ENCODE measurements at regions not wholly inside any gene's neighbourhood (a gene's known extent, or its start where the extent isn't known, plus 50 kb on each side); places are given as distances from the start of the nearest gene placed in this dataset.

- POLR2A ChIA-PET, result no interaction called here
- CTCF ChIA-PET, result interaction anchor here (1.2 kb wide), 1 partner anchor 15 kb away, joined by 4 read pairs; no protein-coding TSS in a partner anchor
- DNase-seq (ENCODE audit: low read depth, low spot score), result no peak
- TF ChIP-seq, protein P1, sequence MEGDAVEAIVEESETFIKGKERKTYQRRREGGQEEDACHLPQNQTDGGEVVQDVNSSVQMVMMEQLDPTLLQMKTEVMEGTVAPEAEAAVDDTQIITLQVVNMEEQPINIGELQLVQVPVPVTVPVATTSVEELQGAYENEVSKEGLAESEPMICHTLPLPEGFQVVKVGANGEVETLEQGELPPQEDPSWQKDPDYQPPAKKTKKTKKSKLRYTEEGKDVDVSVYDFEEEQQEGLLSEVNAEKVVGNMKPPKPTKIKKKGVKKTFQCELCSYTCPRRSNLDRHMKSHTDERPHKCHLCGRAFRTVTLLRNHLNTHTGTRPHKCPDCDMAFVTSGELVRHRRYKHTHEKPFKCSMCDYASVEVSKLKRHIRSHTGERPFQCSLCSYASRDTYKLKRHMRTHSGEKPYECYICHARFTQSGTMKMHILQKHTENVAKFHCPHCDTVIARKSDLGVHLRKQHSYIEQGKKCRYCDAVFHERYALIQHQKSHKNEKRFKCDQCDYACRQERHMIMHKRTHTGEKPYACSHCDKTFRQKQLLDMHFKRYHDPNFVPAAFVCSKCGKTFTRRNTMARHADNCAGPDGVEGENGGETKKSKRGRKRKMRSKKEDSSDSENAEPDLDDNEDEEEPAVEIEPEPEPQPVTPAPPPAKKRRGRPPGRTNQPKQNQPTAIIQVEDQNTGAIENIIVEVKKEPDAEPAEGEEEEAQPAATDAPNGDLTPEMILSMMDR (IDR thresholded peaks at IDR 0.05; ENCODE audit: insufficient read depth, low read length, missing control alignments), result no peak
- H3K4me3 ChIP-seq (ENCODE audit: low read depth, low read length), result no peak overlapping the region
Measured at GRCh38 chr1:101325144-101325543, 88.3 kb downstream of the S1PR1 start.

- no peak overlapping the region for H3K4me3 ChIP-seq (ENCODE audit: low read depth, low read length)
- ChIA-PET CTCF (interaction anchor here (1.5 to 1.6 kb wide), 2 partner anchors 16 to 27 kb away, joined by 4 to 5 read pairs; no protein-coding TSS in a partner anchor), POLR2A (no interaction called here)
- TF ChIP-seq, protein P1 (IDR thresholded peaks at IDR 0.05; ENCODE audit: insufficient read depth, low read length, missing control alignments), result no peak
- no peak for DNase-seq (ENCODE audit: low read depth, low spot score)
Measured at GRCh38 chr1:101330427-101331130, 93.8 kb downstream of the S1PR1 start.

DNA sequence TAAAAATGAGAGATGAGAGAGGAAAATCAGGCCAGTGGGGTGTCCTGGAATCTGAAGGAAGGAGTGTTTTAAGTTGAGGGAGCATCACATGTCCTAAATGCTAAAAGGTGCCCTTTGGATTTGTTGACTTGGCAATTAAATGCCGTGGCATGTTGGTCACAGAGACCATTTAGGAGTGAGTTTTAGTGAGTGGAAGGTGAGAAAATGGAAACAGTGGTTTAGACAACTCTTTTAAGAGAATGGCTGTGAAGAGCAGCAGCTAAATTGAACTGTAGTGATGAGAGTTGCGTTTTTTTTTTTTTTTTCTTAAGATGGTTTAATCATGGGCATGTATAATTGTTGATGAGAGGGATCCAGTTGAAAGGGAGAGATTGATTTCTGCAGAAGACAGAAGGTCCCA lies 95.0 kb downstream of the S1PR1 start:
- ChIA-PET POLR2A (no interaction called here), CTCF (no interaction called here)
- H3K4me3 ChIP-seq (ENCODE audit: low read depth, low read length), result no peak overlapping the region
- no peak for DNase-seq (ENCODE audit: low read depth, low spot score)
- TF ChIP-seq, protein P1 (IDR thresholded peaks at IDR 0.05; ENCODE audit: insufficient read depth, low read length, missing control alignments), result no peak

DNA sequence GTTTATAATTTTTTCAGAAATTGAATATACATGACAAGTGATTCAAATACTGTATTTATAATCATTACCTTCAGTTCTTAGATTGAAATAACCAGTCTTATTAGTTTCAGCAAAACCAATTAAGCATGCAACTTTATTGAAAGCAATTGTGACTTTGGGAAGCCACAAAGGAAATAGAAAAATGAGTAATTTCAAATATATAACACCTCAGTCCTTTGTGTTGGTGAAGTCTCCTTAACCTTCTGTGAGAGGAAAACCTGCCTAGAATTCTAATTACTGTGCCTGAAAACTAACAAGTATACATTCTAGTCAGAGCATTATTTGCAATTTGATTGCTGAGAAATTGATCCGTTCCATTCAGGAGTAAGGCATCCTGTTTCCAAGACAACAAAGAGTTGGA lies 95.8 kb downstream of the S1PR1 start:
- no peak overlapping the region for H3K4me3 ChIP-seq (ENCODE audit: low read depth, low read length)
- TF ChIP-seq, protein P1 (IDR thresholded peaks at IDR 0.05; ENCODE audit: insufficient read depth, low read length, missing control alignments), result no peak
- ChIA-PET POLR2A (no interaction called here), CTCF (no interaction called here)
- no peak for DNase-seq (ENCODE audit: low read depth, low spot score)

DNA sequence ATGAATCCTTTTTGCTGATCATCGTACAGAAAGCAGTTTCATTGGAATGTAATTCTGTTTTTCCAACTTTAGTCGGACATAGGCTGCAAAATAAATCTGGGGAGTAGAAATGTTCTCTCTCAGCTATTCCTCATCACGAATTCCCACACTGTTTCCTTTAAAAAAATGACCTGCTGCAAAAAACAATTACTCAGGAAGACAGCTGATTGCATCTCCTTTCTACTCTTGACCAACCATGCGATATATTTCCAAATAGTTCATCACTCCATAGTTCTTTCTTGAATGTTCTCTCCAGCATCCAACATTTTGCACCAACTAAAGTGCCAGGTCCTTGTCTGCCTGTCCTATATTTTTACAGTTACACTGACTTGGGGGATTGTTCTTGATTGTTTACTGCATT lies 96.4 kb downstream of the S1PR1 start:
- TF ChIP-seq, protein P1 (IDR thresholded peaks at IDR 0.05; ENCODE audit: insufficient read depth, low read length, missing control alignments), result no peak
- ChIA-PET POLR2A (no interaction called here), CTCF (no interaction called here)
- DNase-seq (ENCODE audit: low read depth, low spot score), result no peak
- H3K4me3 ChIP-seq (ENCODE audit: low read depth, low read length), result no peak overlapping the region

DNA sequence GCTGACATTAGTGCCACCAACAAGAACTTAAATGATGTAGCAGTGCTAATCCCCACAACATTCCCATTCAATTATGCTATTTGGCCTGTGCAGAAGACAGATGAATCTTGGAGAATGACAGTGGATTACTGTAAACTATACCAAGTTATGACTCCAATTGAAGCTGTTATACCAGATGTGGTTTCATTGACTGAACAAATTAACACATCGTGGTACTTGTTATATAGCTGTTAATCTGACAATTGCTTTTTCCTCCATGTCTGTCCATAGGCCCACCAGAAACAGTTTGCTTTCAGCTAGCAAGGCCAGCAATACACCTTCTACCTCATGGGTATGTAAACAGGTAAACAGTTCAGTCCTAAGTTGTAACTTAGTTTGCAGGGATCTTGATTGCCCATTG lies 101.1 kb downstream of the S1PR1 start:
- CTCF ChIA-PET, result interaction anchor here (1.1 to 2.1 kb wide), 3 partner anchors 17 to 28 kb away, joined by 5 read pairs; no protein-coding TSS in a partner anchor
- POLR2A ChIA-PET, result no interaction called here
- no peak for DNase-seq (ENCODE audit: low read depth, low spot score)
- TF ChIP-seq, protein P1 (IDR thresholded peaks at IDR 0.05; ENCODE audit: insufficient read depth, low read length, missing control alignments), result no peak
- no peak overlapping the region for H3K4me3 ChIP-seq (ENCODE audit: low read depth, low read length)
